ENCODE measurements at regions not wholly inside any gene's neighbourhood (a gene's known extent, or its start where the extent isn't known, plus 50 kb on each side); places are given as distances from the start of the nearest gene placed in this dataset.
"Not testable (repeated sequence)": the region's sequence is repeated elsewhere in the genome, so short reads cannot be mapped to it uniquely, and the experiment has no call there.

- no peak overlapping the region for H3K27ac Mint-ChIP-seq
- H3K4me3 Mint-ChIP-seq, result no peak overlapping the region
- no peaks in the 10 kb centered on the region for H4K20me1 ChIP-seq (replicated peaks; ENCODE audit: insufficient read depth)
- no peaks in the 10 kb centered on the region for H3K9me3 Mint-ChIP-seq
- TF ChIP-seq REST (IDR thresholded peaks at IDR 0.05; ENCODE audit: unreplicated experiment) (no peak), ZNF114 (CRISPR knock-in tag; IDR thresholded peaks at IDR 0.05) (no peak), JUNB (IDR thresholded peaks at IDR 0.05; ENCODE audit: unreplicated experiment) (no peak), EZH2phosphoT487 (IDR thresholded peaks at IDR 0.05; ENCODE audit: unreplicated experiment) (no peak), ZNF462 (CRISPR knock-in tag; IDR thresholded peaks at IDR 0.05) (no peak), ZNF331 (CRISPR knock-in tag; IDR thresholded peaks at IDR 0.05; ENCODE audit: low read depth) (no peak)
- H3K36me3 Mint-ChIP-seq (ENCODE audit: low read depth), result no peaks in the 10 kb centered on the region
- H3F3A ChIP-seq (replicated peaks; ENCODE audit: low read depth), result no peaks in the 10 kb centered on the region
- H3K79me2 ChIP-seq (replicated peaks; ENCODE audit: insufficient read depth), result no peaks in the 10 kb centered on the region
- no peaks in the 10 kb centered on the region; the same call in 2 of the 3 replicates for H3K4me1 Mint-ChIP-seq
- no peaks in the 10 kb centered on the region for H3K36me3 ChIP-seq (ENCODE audit: insufficient read depth)
- H2AFZ ChIP-seq, result no peak overlapping the region
- H3K4me1 ChIP-seq (ENCODE audit: insufficient read depth), result no peaks in the 10 kb centered on the region
- no peaks in the 10 kb centered on the region for H3K27me3 Mint-ChIP-seq (ENCODE audit: insufficient read depth, low read depth, poor library complexity)
- ATAC-seq (no peak), DNase-seq (ENCODE audit: low spot score) (no peak)
- no peak overlapping the region for H3K4me3 ChIP-seq
- H3K27ac ChIP-seq (ENCODE audit: low read depth), result no peak overlapping the region
- H3K9me2 ChIP-seq (ENCODE audit: insufficient read depth), result 0 out of 2 replicates have a peak, but pooled peaks cover 3% of the 10 kb centered on the region
- H3K4me2 ChIP-seq, result no peak overlapping the region
- no peaks in the 10 kb centered on the region for H3K27me3 ChIP-seq (ENCODE audit: insufficient read depth)
These were observed 258.9 kb upstream of the GAS1 start for GRCh38 chr9:87206064-87206661.

DNA sequence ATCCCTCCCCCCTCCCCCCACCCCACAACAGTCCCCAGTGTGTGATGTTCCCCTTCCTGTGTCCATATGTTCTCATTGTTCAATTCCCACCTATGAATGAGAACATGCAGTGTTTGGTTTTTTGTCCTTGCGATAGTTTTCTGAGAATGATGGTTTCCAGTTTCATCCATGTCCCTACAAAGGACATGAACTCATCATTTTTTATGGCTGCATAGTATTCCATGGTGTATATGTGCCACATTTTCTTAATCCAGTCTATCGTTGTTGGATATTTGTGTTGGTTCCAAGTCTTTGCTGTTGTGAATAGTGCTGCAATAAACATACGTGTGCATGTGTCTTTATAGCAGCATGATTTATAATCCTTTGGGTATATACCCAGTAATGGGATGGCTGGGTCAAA lies 263.4 kb upstream of the GAS1 start:
- H3K27me3 Mint-ChIP-seq (ENCODE audit: insufficient read depth, low read depth, poor library complexity), result not testable (repeated sequence)

More for the DNA sequence above, 263.4 kb upstream of the GAS1 start:
- not testable (repeated sequence) for H3K9me3 Mint-ChIP-seq; H3K27me3 ChIP-seq (ENCODE audit: insufficient read depth); H3K4me3 Mint-ChIP-seq; H3K36me3 ChIP-seq (ENCODE audit: insufficient read depth); H3K9me2 ChIP-seq (ENCODE audit: insufficient read depth); DNase-seq (ENCODE audit: low spot score); H3F3A ChIP-seq (replicated peaks; ENCODE audit: low read depth); H2AFZ ChIP-seq; H3K27ac Mint-ChIP-seq; H3K4me1 ChIP-seq (ENCODE audit: insufficient read depth); H3K4me1 Mint-ChIP-seq; H4K20me1 ChIP-seq (replicated peaks; ENCODE audit: insufficient read depth); ATAC-seq; H3K79me2 ChIP-seq (replicated peaks; ENCODE audit: insufficient read depth); H3K36me3 Mint-ChIP-seq (ENCODE audit: low read depth); H3K4me2 ChIP-seq; H3K27ac ChIP-seq (ENCODE audit: low read depth); H3K4me3 ChIP-seq
